ENCODE measurements at regions not wholly inside any gene's neighbourhood (a gene's known extent, or its start where the extent isn't known, plus 50 kb on each side); places are given as distances from the start of the nearest gene placed in this dataset.
"Not testable (repeated sequence)": the region's sequence is repeated elsewhere in the genome, so short reads cannot be mapped to it uniquely, and the experiment has no call there.

- DNase-seq (ENCODE audit: low read depth in 2 of 2) = no peak
Measured at GRCh38 chr6:15843226-15843625, 180.4 kb upstream of the DTNBP1 start.

- DNase-seq (ENCODE audit: low read depth in 2 of 2) = no peak
Measured at GRCh38 chr6:15842727-15843117, 179.9 kb upstream of the DTNBP1 start.

- no peak for DNase-seq (ENCODE audit: low read depth in 2 of 2)
Measured at GRCh38 chr6:15841937-15842726, 179.3 kb upstream of the DTNBP1 start.

- no peak for DNase-seq (ENCODE audit: low read depth in 2 of 2)
Measured at GRCh38 chr6:15839969-15840541, 177.2 kb upstream of the DTNBP1 start.

GRCh38 chr6:15837205-15837604, 174.4 kb upstream of the DTNBP1 start:
- DNase-seq (ENCODE audit: low read depth in 2 of 2) = no peak

- DNase-seq (ENCODE audit: low read depth in 2 of 2) = no peak
Measured at GRCh38 chr6:15832841-15833240, 170.0 kb upstream of the DTNBP1 start.

GRCh38 chr6:15829156-15829555, 166.3 kb upstream of the DTNBP1 start:
- DNase-seq (ENCODE audit: low read depth in 2 of 2) = no peak

GRCh38 chr6:15827496-15828255, 164.8 kb upstream of the DTNBP1 start:
- no peak for DNase-seq (ENCODE audit: low read depth in 2 of 2)

- no peak for DNase-seq (ENCODE audit: low read depth in 2 of 2)
Measured at GRCh38 chr6:15826814-15827318, 164.0 kb upstream of the DTNBP1 start.

- no peak for DNase-seq (ENCODE audit: low read depth in 2 of 2)
Measured at GRCh38 chr6:15825332-15825930, 162.6 kb upstream of the DTNBP1 start.

GRCh38 chr6:15824811-15825210, 162.0 kb upstream of the DTNBP1 start:
- no peak for DNase-seq (ENCODE audit: low read depth in 2 of 2)

GRCh38 chr6:15823838-15824414, 161.1 kb upstream of the DTNBP1 start:
- no peak for DNase-seq (ENCODE audit: low read depth in 2 of 2)

- no peak for DNase-seq (ENCODE audit: low read depth in 2 of 2)
Measured at GRCh38 chr6:15822835-15823234, 160.0 kb upstream of the DTNBP1 start.

GRCh38 chr6:15819841-15820240, 157.0 kb upstream of the DTNBP1 start:
- DNase-seq (ENCODE audit: low read depth in 2 of 2) = no peak

GRCh38 chr6:15819226-15819625, 156.4 kb upstream of the DTNBP1 start:
- no peak for DNase-seq (ENCODE audit: low read depth in 2 of 2)

GRCh38 chr6:15818491-15818890, 155.7 kb upstream of the DTNBP1 start:
- DNase-seq (ENCODE audit: low read depth in 2 of 2) = no peak

- DNase-seq (ENCODE audit: low read depth in 2 of 2) = no peak
Measured at GRCh38 chr6:15818044-15818443, 155.2 kb upstream of the DTNBP1 start.

GRCh38 chr6:15817100-15817499, 154.3 kb upstream of the DTNBP1 start:
- no peak for DNase-seq (ENCODE audit: low read depth in 2 of 2)

GRCh38 chr6:15816661-15817060, 153.8 kb upstream of the DTNBP1 start:
- DNase-seq (ENCODE audit: low read depth in 2 of 2) = no peak

GRCh38 chr6:15813698-15814097, 150.9 kb upstream of the DTNBP1 start:
- not testable (repeated sequence) for DNase-seq (ENCODE audit: low read depth in 2 of 2)

- no peak for DNase-seq (ENCODE audit: low read depth in 2 of 2)
Measured at GRCh38 chr6:15811107-15811506, 148.3 kb upstream of the DTNBP1 start.

GRCh38 chr6:15810618-15811017, 147.8 kb upstream of the DTNBP1 start:
- DNase-seq (ENCODE audit: low read depth in 2 of 2) = no peak

Data from dermis microvascular lymphatic vessel endothelial cell (primary cell).